WI38 (cell line): ENCODE measurements at regions not wholly inside any gene's neighbourhood (a gene's known extent, or its start where the extent isn't known, plus 50 kb on each side); places are given as distances from the start of the nearest gene placed in this dataset.

Experiments used
- H3K4me3 ChIP-seq: 2 replicates; pipeline ENCODE4 v1.5.1; 2011; ENCODE audit warnings: low read depth, mild to moderate bottlenecking, control low read depth, low read length
- CTCF ChIP-seq: IDR thresholded peaks from 2 replicates; pipeline ENCODE4 v1.5.1; 2012; ENCODE audit warnings: low read depth, mild to moderate bottlenecking, control low read depth, low read length

- no peak overlapping the region for H3K4me3 ChIP-seq
- no peak for TF ChIP-seq CTCF
These were observed 52.3 kb upstream of the HOPX start for GRCh38 chr4:56733352-56733751.

DNA sequence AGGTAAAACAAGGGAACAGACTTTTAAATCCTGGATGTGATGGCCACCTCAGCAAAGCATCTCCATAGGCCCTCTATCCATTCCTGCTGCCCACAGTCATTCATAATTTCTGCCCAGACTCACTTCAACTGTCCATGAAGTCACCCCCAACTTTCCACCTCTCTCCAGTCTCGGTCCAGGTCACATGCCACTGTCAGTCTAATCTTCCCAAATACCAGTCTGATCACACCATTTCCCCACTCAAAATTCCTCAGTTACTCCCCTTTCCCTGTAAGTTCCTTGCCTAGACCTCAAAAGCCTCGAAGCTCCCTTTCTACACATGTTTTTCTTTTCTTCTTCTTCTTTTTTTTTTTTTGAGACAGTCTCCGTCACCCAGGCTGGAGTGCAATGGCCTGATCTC, 51.2 kb upstream of the HOPX start:
- no peak overlapping the region for H3K4me3 ChIP-seq
- no peak for TF ChIP-seq CTCF

DNA sequence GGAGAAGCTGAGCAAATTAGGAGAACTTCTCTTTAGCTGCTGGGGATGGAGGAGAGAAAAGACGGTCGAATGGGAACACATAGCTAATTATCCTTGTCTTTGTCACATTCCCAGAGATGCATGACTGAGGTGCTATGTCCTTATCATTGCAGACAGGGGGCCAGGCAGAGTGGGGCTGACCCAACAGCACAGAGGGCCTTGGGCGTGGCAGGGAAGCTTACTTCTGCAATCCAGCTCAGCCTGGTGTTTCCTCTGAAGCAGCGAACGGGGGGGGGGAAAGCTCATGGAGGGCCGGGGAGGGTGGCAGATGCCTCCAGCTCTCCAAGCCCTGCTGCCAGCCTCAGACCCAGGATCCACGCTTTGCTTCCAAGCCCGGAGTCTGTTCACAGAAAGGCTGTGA, 50.8 kb upstream of the HOPX start:
- TF ChIP-seq CTCF, result no peak
- no peak overlapping the region for H3K4me3 ChIP-seq
